Erythroblast (primary cell): ENCODE measurements at regions not wholly inside any gene's neighbourhood (a gene's known extent, or its start where the extent isn't known, plus 50 kb on each side); places are given as distances from the start of the nearest gene placed in this dataset.
"Not testable (repeated sequence)": the region's sequence is repeated elsewhere in the genome, so short reads cannot be mapped to it uniquely, and the experiment has no call there.

ENCODE experiments used
- GATA1 ChIP-seq: IDR thresholded peaks from 2 replicates; pipeline ENCODE4 v1.6.1; 2011; ENCODE audit warnings: low read depth, mild to moderate bottlenecking, control low read depth, low read length, moderate library complexity
- POLR2A ChIP-seq: IDR thresholded peaks from 2 replicates; pipeline ENCODE4 v1.6.1; 2011; ENCODE audit warnings: mild to moderate bottlenecking, low read length

DNA sequence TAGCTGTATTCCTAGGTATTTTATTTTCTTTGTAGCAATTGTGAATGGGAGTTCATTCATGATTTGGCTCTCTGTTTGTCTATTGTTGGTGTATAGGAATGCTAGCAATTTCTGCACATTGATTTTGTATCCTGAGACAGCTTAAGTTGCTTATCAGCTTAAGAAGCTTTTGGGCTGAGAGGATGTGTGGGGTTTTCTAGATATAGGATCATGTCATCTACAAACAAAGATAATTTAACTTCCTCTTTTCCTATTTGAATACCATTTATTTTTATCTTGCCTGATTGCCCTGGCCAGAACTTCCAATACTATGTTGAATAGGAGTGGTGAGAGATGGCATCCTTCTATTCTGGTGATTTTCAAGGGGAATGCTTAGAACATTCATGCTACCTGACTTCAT is 791.9 kb upstream of the AADAT start:
- TF ChIP-seq POLR2A, GATA1: not testable (repeated sequence)
